ENCODE measurements at regions not wholly inside any gene's neighbourhood (a gene's known extent, or its start where the extent isn't known, plus 50 kb on each side); places are given as distances from the start of the nearest gene placed in this dataset.

DNA sequence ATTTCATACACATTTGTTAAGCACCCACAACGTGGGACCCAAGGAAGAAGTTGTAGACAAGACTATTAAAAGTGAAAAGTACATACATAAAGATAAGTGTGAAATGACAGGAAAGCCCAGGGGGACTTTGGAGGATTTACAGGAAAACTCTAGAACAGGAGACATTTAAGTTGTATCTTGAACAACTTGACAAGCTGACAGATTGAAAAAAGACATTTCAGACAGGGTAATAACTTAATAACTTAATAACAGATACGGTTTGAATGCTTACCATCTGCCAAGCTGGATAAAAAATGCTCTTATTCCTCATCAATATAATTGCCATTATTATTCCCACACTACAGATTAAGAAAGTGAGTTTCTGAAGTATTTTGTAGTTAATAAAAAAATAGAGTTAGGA is 229.7 kb upstream of the SYT10 start:
- Histone ChIP-seq H3K9me2 (ENCODE audit: low read depth, low read length) (no peaks in the 10 kb centered on the region), H4K20me1 (ENCODE audit: insufficient read depth, low read length) (no peaks in the 10 kb centered on the region), H3K4me3 (ENCODE audit: low read depth, low read length, poor library complexity, severe bottlenecking) (no peak overlapping the region), H3K9ac (ENCODE audit: low read length) (no peak overlapping the region), H3K9me3 (ENCODE audit: low read length) (no peaks in the 10 kb centered on the region), H3K27ac (ENCODE audit: low read depth, low read length, poor library complexity, severe bottlenecking) (no peak overlapping the region), H3K36me3 (ENCODE audit: insufficient read depth, low read length) (no peaks in the 10 kb centered on the region), H3K27me3 (ENCODE audit: insufficient read depth, low read length) (no peaks in the 10 kb centered on the region), H3K79me2 (ENCODE audit: insufficient read depth, low read length) (no peaks in the 10 kb centered on the region), H3F3A (ENCODE audit: insufficient read depth, low read length) (no peaks in the 10 kb centered on the region), H3K4me2 (ENCODE audit: low read length) (no peak overlapping the region), H2AFZ (ENCODE audit: low read length) (no peak overlapping the region), H3K4me1 (ENCODE audit: insufficient read depth, low read length, severe bottlenecking) (no peaks in the 10 kb centered on the region)
- TF ChIP-seq EZH2 (IDR thresholded peaks at IDR 0.05; ENCODE audit: borderline replicate concordance, low read length) = no peak
- TF ChIP-seq, protein P1, sequence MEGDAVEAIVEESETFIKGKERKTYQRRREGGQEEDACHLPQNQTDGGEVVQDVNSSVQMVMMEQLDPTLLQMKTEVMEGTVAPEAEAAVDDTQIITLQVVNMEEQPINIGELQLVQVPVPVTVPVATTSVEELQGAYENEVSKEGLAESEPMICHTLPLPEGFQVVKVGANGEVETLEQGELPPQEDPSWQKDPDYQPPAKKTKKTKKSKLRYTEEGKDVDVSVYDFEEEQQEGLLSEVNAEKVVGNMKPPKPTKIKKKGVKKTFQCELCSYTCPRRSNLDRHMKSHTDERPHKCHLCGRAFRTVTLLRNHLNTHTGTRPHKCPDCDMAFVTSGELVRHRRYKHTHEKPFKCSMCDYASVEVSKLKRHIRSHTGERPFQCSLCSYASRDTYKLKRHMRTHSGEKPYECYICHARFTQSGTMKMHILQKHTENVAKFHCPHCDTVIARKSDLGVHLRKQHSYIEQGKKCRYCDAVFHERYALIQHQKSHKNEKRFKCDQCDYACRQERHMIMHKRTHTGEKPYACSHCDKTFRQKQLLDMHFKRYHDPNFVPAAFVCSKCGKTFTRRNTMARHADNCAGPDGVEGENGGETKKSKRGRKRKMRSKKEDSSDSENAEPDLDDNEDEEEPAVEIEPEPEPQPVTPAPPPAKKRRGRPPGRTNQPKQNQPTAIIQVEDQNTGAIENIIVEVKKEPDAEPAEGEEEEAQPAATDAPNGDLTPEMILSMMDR (IDR thresholded peaks at IDR 0.05; ENCODE audit: low read length) = no peak

DNA sequence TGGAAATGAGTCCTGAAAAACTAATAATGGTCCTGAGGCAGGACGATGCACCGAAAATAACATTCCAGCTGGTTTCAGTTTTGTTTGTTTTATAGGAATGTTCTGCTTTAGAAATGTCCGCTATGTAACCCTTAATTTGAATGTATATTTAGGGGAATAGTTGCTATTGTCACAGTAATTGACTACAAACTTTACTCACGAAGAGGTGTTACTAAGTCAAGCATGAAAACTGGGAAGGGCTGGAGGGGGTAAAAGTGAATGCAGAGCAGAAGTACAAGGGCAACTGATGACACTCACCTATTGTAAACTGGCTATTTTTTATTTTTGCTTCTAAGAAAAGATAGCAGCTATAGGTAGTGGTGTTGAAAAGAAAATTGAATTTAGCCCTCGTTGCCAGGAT is 230.7 kb upstream of the SYT10 start:
- no peak overlapping the region for H3K27ac ChIP-seq (ENCODE audit: low read depth, low read length, poor library complexity, severe bottlenecking)
- no peaks in the 10 kb centered on the region for H3K9me2 ChIP-seq (ENCODE audit: low read depth, low read length)
- no peaks in the 10 kb centered on the region for H3K36me3 ChIP-seq (ENCODE audit: insufficient read depth, low read length)
- H3K4me1 ChIP-seq (ENCODE audit: insufficient read depth, low read length, severe bottlenecking) = no peaks in the 10 kb centered on the region
- H4K20me1 ChIP-seq (ENCODE audit: insufficient read depth, low read length) = no peaks in the 10 kb centered on the region
- no peak overlapping the region for H3K4me2 ChIP-seq (ENCODE audit: low read length)
- H3K79me2 ChIP-seq (ENCODE audit: insufficient read depth, low read length) = no peaks in the 10 kb centered on the region
- H2AFZ ChIP-seq (ENCODE audit: low read length) = no peak overlapping the region
- no peaks in the 10 kb centered on the region for H3K27me3 ChIP-seq (ENCODE audit: insufficient read depth, low read length)
- H3K9ac ChIP-seq (ENCODE audit: low read length) = no peak overlapping the region
- no peak overlapping the region for H3K4me3 ChIP-seq (ENCODE audit: low read depth, low read length, poor library complexity, severe bottlenecking)
- TF ChIP-seq EZH2 (IDR thresholded peaks at IDR 0.05; ENCODE audit: borderline replicate concordance, low read length) = no peak
- TF ChIP-seq, protein P1 (IDR thresholded peaks at IDR 0.05; ENCODE audit: low read length) = no peak
- no peaks in the 10 kb centered on the region for H3F3A ChIP-seq (ENCODE audit: insufficient read depth, low read length)
- no peaks in the 10 kb centered on the region for H3K9me3 ChIP-seq (ENCODE audit: low read length)

DNA sequence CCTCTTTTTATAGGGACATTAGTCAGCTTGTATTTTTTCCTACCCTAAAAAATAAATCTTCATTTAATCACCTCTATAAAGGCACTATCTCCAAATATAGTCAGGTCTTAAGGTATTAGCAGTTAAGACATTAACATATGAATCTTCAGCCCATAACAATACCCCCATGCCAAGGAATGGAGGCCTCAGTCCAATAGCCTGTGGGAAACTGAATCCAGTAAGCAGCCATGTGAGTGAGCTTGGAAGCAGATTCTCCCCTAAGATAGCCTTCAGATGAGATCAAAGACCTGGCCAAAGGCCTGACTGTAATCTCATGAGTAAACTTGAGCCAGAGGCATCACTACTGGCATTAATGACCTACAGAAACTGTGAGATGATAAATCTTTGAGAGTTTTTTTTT is 232.1 kb upstream of the SYT10 start:
- H4K20me1 ChIP-seq (ENCODE audit: insufficient read depth, low read length) = no peaks in the 10 kb centered on the region
- no peaks in the 10 kb centered on the region for H3K9me3 ChIP-seq (ENCODE audit: low read length)
- no peak overlapping the region for H3K27ac ChIP-seq (ENCODE audit: low read depth, low read length, poor library complexity, severe bottlenecking)
- no peaks in the 10 kb centered on the region for H3K27me3 ChIP-seq (ENCODE audit: insufficient read depth, low read length)
- no peak overlapping the region for H3K4me2 ChIP-seq (ENCODE audit: low read length)
- no peaks in the 10 kb centered on the region for H3K79me2 ChIP-seq (ENCODE audit: insufficient read depth, low read length)
- TF ChIP-seq, protein P1 (IDR thresholded peaks at IDR 0.05; ENCODE audit: low read length) = no peak
- H3K4me3 ChIP-seq (ENCODE audit: low read depth, low read length, poor library complexity, severe bottlenecking) = no peak overlapping the region
- H3K9ac ChIP-seq (ENCODE audit: low read length) = no peak overlapping the region
- H3K36me3 ChIP-seq (ENCODE audit: insufficient read depth, low read length) = no peaks in the 10 kb centered on the region
- H3F3A ChIP-seq (ENCODE audit: insufficient read depth, low read length) = no peaks in the 10 kb centered on the region
- H3K9me2 ChIP-seq (ENCODE audit: low read depth, low read length) = no peaks in the 10 kb centered on the region
- no peaks in the 10 kb centered on the region for H3K4me1 ChIP-seq (ENCODE audit: insufficient read depth, low read length, severe bottlenecking)
- no peak overlapping the region for H2AFZ ChIP-seq (ENCODE audit: low read length)

Measured in OCI-LY1 (cell line).